ENCODE measurements at regions not wholly inside any gene's neighbourhood (a gene's known extent, or its start where the extent isn't known, plus 50 kb on each side); places are given as distances from the start of the nearest gene placed in this dataset.

DNA sequence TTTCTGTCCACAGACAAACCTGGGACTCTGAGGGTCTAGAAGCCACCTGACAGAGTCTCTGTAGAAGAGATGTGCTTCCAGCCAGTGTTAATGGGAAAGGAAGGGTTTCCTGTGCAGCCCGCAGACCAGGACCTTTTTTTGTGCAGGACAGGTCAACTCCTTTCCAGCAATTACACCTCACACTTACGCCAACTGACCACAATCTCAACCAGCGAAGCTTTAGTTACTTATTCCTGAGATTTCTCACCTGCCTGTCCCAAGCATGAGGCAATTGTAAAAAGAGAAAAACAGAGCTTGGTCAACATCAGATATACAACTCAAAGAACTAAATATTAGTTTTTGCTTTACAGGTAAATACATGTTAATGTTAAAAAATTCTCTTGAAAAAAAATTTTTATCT, 393.8 kb upstream of the ID4 start:
- TF ChIP-seq POLR2A (IDR thresholded peaks at IDR 0.05; ENCODE audit: low read depth, low read length): no peak
- TF ChIP-seq, protein P1, sequence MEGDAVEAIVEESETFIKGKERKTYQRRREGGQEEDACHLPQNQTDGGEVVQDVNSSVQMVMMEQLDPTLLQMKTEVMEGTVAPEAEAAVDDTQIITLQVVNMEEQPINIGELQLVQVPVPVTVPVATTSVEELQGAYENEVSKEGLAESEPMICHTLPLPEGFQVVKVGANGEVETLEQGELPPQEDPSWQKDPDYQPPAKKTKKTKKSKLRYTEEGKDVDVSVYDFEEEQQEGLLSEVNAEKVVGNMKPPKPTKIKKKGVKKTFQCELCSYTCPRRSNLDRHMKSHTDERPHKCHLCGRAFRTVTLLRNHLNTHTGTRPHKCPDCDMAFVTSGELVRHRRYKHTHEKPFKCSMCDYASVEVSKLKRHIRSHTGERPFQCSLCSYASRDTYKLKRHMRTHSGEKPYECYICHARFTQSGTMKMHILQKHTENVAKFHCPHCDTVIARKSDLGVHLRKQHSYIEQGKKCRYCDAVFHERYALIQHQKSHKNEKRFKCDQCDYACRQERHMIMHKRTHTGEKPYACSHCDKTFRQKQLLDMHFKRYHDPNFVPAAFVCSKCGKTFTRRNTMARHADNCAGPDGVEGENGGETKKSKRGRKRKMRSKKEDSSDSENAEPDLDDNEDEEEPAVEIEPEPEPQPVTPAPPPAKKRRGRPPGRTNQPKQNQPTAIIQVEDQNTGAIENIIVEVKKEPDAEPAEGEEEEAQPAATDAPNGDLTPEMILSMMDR (IDR thresholded peaks at IDR 0.05; ENCODE audit: extremely low read depth in 1 of 2, insufficient read depth in 1 of 2, low read depth in 1 of 2, low read length in 2 of 2): no peak
- TF ChIP-seq, protein P2, sequence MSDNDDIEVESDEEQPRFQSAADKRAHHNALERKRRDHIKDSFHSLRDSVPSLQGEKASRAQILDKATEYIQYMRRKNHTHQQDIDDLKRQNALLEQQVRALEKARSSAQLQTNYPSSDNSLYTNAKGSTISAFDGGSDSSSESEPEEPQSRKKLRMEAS (IDR thresholded peaks at IDR 0.05; ENCODE audit: insufficient read depth, insufficient read length): no peak
- no peak for TF ChIP-seq EZH2 (IDR thresholded peaks at IDR 0.05; ENCODE audit: borderline replicate concordance, low read depth, low read length, severe bottlenecking)
- TF ChIP-seq POLR2AphosphoS5 (IDR thresholded peaks at IDR 0.05; ENCODE audit: insufficient read depth, low read depth, low read length): no peak
- TF ChIP-seq GATA2 (IDR thresholded peaks at IDR 0.05; ENCODE audit: insufficient read depth, insufficient read length, low read depth, low read length): no peak

Data from endothelial cell of umbilical vein (primary cell).